Tibial artery (tissue), 4 donors: ENCODE measurements at regions not wholly inside any gene's neighbourhood (a gene's known extent, or its start where the extent isn't known, plus 50 kb on each side); places are given as distances from the start of the nearest gene placed in this dataset.

Experiments
- DNase-seq, 2 donors: peaks; one replicate each; pipeline ENCODE4 v3.0.0-alpha.2; 2019
- H3K27ac ChIP-seq, 2 donors: fragments of 200-600 bp; sonication (generic) in 1 of 2; 1 replicate in 1 of 2; 2 replicates in 1 of 2; pipeline ENCODE4 v1.5.1; 2018 to 2019; ENCODE audit warnings: mild to moderate bottlenecking in 1 of 2
- H3K27me3 ChIP-seq, 2 donors: fragments of 200-600 bp; sonication (generic) in 1 of 2; one replicate each; pipeline versions ENCODE4 v1.5.1 to v1.6.0; 2016 to 2019
- H3K36me3 ChIP-seq, 3 donors: fragments of 200-600 bp; sonication (generic) in 2 of 3; one replicate each; pipeline ENCODE4 v1.5.1; 2016 to 2019; ENCODE audit warnings: mild to moderate bottlenecking in 2 of 3
- H3K4me1 ChIP-seq, 4 donors: fragments of 200-600 bp; sonication (generic) in 2 of 4; 1 replicate in 3 of 4; 2 replicates in 1 of 4; pipeline ENCODE4 v1.5.1; 2016 to 2019
- H3K4me3 ChIP-seq, 2 donors: fragments of 200-600 bp; sonication (generic) in 1 of 2; 1 replicate in 1 of 2; 2 replicates in 1 of 2; pipeline ENCODE4 v1.5.1; 2018 to 2019; ENCODE audit warnings: mild to moderate bottlenecking in 2 of 2
- H3K9me3 ChIP-seq, 3 donors: fragments of 200-600 bp; sonication (generic) in 1 of 3; one replicate each; pipeline ENCODE4 v1.5.1; 2016 to 2019
- CTCF ChIP-seq, 2 experiments: fragments of 200-600 bp in 1 of 2; fragments of 450-650 bp in 1 of 2; IDR thresholded peaks; one replicate each; pipeline ENCODE4 v1.5.1; 2017 to 2019; ENCODE audit warnings: antibody characterized with exemption in 2 of 2, mild to moderate bottlenecking in 1 of 2, moderate library complexity in 1 of 2
- intact Hi-C: fragments of 100-400 bp; cut with DNase I; formaldehyde crosslinking; loops from one replicate; pipeline ENCODE4 v1.15.0; 2023; ENCODE audit warnings: low total_unique reads

DNA sequence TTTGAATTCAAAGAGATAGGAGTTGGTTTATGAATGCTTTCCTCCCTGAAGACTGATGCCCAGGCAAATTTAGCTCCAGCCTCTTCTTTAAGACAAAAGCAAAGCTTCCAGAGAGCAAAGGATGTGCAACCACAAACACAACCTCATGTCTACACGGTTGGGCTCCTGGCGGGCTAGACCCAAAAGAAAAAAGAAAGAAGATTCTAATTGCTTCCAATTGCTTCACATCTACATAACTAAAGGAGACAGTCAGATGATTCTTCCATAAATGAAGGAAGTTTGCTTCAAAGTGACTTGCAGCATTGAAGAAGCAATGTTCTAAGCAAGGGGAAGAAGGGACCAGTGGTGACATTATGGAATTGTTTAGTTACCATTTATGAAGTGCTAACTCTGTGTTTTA lies 1603.0 kb upstream of the TENM3 start:
- no peak for DNase-seq
- Histone ChIP-seq H3K36me3 (no peaks in the 10 kb centered on the region), H3K4me3 (no peak overlapping the region), H3K27me3 (no peaks in the 10 kb centered on the region), H3K27ac (no peak overlapping the region), H3K9me3 (no peaks in the 10 kb centered on the region), H3K4me1 (no peaks in the 10 kb centered on the region)
- no peak for TF ChIP-seq CTCF (IDR thresholded peaks at IDR 0.05)
- intact Hi-C loops: no loop called here

DNA sequence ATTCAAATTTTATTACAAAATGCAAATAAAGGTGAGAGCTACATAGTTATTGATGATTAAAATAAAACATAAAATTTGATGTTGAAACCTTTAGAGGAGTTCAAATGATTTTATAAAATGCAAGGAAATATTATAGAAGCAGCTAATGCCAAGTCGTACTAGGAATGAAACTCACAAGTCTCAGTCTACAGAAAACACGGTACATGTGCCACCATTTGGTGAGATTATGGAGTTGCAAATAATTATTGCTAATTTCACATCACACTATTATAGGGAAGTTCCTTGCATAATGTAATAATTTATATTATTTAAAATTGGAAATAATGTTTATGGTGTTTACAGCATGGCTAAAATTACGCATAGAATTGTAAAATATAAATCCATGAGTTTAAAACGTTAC lies 1601.7 kb upstream of the TENM3 start:
- TF ChIP-seq CTCF (IDR thresholded peaks at IDR 0.05): no peak
- no peak overlapping the region for H3K4me3 ChIP-seq
- no peaks in the 10 kb centered on the region for H3K4me1 ChIP-seq
- no peak for DNase-seq
- no peaks in the 10 kb centered on the region for H3K27me3 ChIP-seq
- intact Hi-C loops: no loop called here
- no peaks in the 10 kb centered on the region for H3K9me3 ChIP-seq
- no peaks in the 10 kb centered on the region for H3K36me3 ChIP-seq
- no peak overlapping the region for H3K27ac ChIP-seq

DNA sequence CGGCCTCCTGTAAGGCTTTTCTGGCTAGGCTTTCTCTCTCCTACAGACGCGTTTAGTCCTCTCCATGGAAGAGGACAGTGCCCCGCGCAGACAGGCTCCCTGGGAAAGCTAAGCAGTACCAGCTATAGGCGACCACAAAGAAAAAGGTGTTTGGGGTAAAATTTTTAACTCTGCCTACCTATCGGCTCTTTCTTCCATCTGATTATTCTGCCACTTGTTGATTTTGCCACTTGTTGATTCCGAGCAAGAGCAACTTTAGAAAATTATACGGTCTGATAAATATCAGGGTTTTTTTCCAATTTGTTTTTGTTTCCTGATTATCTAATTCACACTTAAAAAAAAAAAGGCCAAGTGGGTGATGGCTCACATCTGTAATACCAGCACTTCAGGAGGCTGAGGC lies 1600.5 kb upstream of the TENM3 start:
- no peak for TF ChIP-seq CTCF (IDR thresholded peaks at IDR 0.05)
- no peaks in the 10 kb centered on the region for H3K27me3 ChIP-seq
- no peaks in the 10 kb centered on the region for H3K36me3 ChIP-seq
- H3K27ac ChIP-seq: no peak overlapping the region
- H3K4me1 ChIP-seq: no peaks in the 10 kb centered on the region
- H3K4me3 ChIP-seq: no peak overlapping the region
- no peak for DNase-seq
- no peaks in the 10 kb centered on the region for H3K9me3 ChIP-seq
- intact Hi-C loops: no loop called here

- DNase-seq: no peak
- no peak overlapping the region for H3K4me3 ChIP-seq
- H3K36me3 ChIP-seq: no peaks in the 10 kb centered on the region
- intact Hi-C loops: no loop called here
- TF ChIP-seq CTCF (IDR thresholded peaks at IDR 0.05): no peak
- H3K27me3 ChIP-seq: no peaks in the 10 kb centered on the region
- H3K9me3 ChIP-seq: no peaks in the 10 kb centered on the region
- no peaks in the 10 kb centered on the region for H3K4me1 ChIP-seq
- H3K27ac ChIP-seq: no peak overlapping the region
Measured at GRCh38 chr4:180650273-180650672, 1592.9 kb upstream of the TENM3 start.

DNA sequence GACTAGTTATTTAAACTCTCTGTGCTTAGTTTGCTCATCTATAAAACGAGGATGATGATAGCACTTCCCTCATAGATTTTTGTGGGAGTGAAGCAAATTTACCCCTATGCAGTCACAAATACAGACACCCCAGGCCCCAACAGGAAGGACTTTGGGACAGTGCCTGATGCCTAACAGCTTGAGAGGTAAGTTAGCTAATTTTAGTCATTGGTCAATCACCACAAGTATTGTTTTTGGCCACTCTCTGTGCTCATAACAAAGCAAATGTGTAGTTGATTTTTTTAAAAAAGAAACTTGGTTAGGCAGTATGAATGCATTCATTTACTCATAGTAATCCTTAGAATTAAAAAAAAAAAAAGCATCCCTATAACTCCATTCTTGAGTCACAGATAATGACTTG lies 1590.7 kb upstream of the TENM3 start:
- no peaks in the 10 kb centered on the region for H3K4me1 ChIP-seq
- no peaks in the 10 kb centered on the region for H3K27me3 ChIP-seq
- intact Hi-C loops: no loop called here
- no peak for DNase-seq
- no peak overlapping the region for H3K4me3 ChIP-seq
- H3K9me3 ChIP-seq: no peaks in the 10 kb centered on the region
- TF ChIP-seq CTCF (IDR thresholded peaks at IDR 0.05): no peak
- no peaks in the 10 kb centered on the region for H3K36me3 ChIP-seq
- no peak overlapping the region for H3K27ac ChIP-seq

- no peak for TF ChIP-seq CTCF (IDR thresholded peaks at IDR 0.05)
- DNase-seq: no peak
- no peaks in the 10 kb centered on the region for H3K4me1 ChIP-seq
Measured at GRCh38 chr4:180655886-180656285, 1587.3 kb upstream of the TENM3 start.

More at GRCh38 chr4:180655886-180656285, 1587.3 kb upstream of the TENM3 start:
- intact Hi-C loops: no loop called here
- H3K4me3 ChIP-seq: no peak overlapping the region
- no peaks in the 10 kb centered on the region for H3K9me3 ChIP-seq
- H3K27me3 ChIP-seq: no peaks in the 10 kb centered on the region
- H3K36me3 ChIP-seq: no peaks in the 10 kb centered on the region
- H3K27ac ChIP-seq: no peak overlapping the region
